SK-N-SH treated with all-trans-retinoic acid at 6 μM for 48 hours (cell line): ENCODE measurements at regions not wholly inside any gene's neighbourhood (a gene's known extent, or its start where the extent isn't known, plus 50 kb on each side); places are given as distances from the start of the nearest gene placed in this dataset.

Source experiments
- BACH2 ChIP-seq: fragments of 250-450 bp; sonication (Bioruptor Pico); IDR thresholded peaks from 2 replicates; pipeline ENCODE4 v1.9.0; 2021; ENCODE audit warnings: mild to moderate bottlenecking, borderline replicate concordance
- CREB5 ChIP-seq: fragments of 250-450 bp; sonication (Bioruptor Pico); IDR thresholded peaks from 2 replicates; pipeline ENCODE4 v1.5.1; 2020; ENCODE audit warnings: low read depth, mild to moderate bottlenecking, moderate library complexity
- CSRNP3 ChIP-seq: fragments of 250-450 bp; sonication (Bioruptor Pico); IDR thresholded peaks from 2 replicates; pipeline ENCODE4 v1.5.1; 2021; ENCODE audit warnings: mild to moderate bottlenecking, moderate library complexity
- ESRRG ChIP-seq: fragments of 250-450 bp; sonication (Bioruptor Pico); IDR thresholded peaks from 2 replicates; pipeline ENCODE4 v1.6.1; 2021; ENCODE audit warnings: mild to moderate bottlenecking
- GLIS3 ChIP-seq: fragments of 250-450 bp; sonication (Bioruptor Pico); IDR thresholded peaks from 2 replicates; pipeline ENCODE4 v1.5.0; 2020; ENCODE audit warnings: mild to moderate bottlenecking, moderate library complexity
- ISL1 ChIP-seq: fragments of 250-450 bp; sonication (Bioruptor Pico); IDR thresholded peaks from 2 replicates; pipeline ENCODE4 v2.1.2; 2022; ENCODE audit warnings: mild to moderate bottlenecking, moderate library complexity
- PATZ1 ChIP-seq: fragments of 250-450 bp; sonication (Bioruptor Pico); IDR thresholded peaks from 2 replicates; pipeline ENCODE4 v1.8.0; 2020; ENCODE audit warnings: mild to moderate bottlenecking, moderate library complexity, borderline replicate concordance
- RARB ChIP-seq: fragments of 250-450 bp; sonication (Bioruptor Pico); IDR thresholded peaks from 2 replicates; pipeline ENCODE4 v1.8.0; 2021; ENCODE audit warnings: mild to moderate bottlenecking, moderate library complexity
- SNAI2 ChIP-seq: fragments of 250-450 bp; sonication (Bioruptor Pico); IDR thresholded peaks from 2 replicates; pipeline ENCODE4 v1.5.0; 2020; ENCODE audit warnings: mild to moderate bottlenecking, moderate library complexity
- TCF4 ChIP-seq: fragments of 250-450 bp; sonication (Bioruptor Pico); IDR thresholded peaks from 2 replicates; pipeline ENCODE4 v1.8.0; 2021; ENCODE audit warnings: mild to moderate bottlenecking, moderate library complexity, borderline replicate concordance
- TOX ChIP-seq: fragments of 250-450 bp; sonication (Bioruptor Pico); IDR thresholded peaks from 2 replicates; pipeline ENCODE4 v1.8.0; 2021; ENCODE audit warnings: mild to moderate bottlenecking, moderate library complexity, borderline replicate concordance
- ZFP30 ChIP-seq: fragments of 450-650 bp; formaldehyde crosslinking; IDR thresholded peaks from 2 replicates; pipeline ENCODE4 v1.5.0; 2022; ENCODE audit warnings: mild to moderate bottlenecking, moderate library complexity

- TF ChIP-seq SNAI2 (CRISPR knock-in tag): no peak
- peak; percentile 60; the same call in 1 of the 2 replicates for TF ChIP-seq PATZ1 (CRISPR knock-in tag)
- no peak for TF ChIP-seq CREB5 (CRISPR knock-in tag)
- no peak for TF ChIP-seq CSRNP3 (CRISPR knock-in tag)
- TF ChIP-seq ISL1 (CRISPR knock-in tag): no peak
- TF ChIP-seq RARB (CRISPR knock-in tag): no peak
- TF ChIP-seq ESRRG (CRISPR knock-in tag): no peak
- no peak for TF ChIP-seq BACH2 (CRISPR knock-in tag)
- no peak for TF ChIP-seq ZFP30 (CRISPR knock-in tag)
- no peak for TF ChIP-seq GLIS3
- TF ChIP-seq TOX (CRISPR knock-in tag): no peak
- peak; percentile 27; the same call in 1 of the 2 replicates for TF ChIP-seq TCF4 (CRISPR knock-in tag)
Observed at GRCh38 chr3:48088749-48089466, 72.7 kb upstream of the MAP4 start.
